Duodenal mucosa (tissue), 2 donors: ENCODE measurements at regions not wholly inside any gene's neighbourhood (a gene's known extent, or its start where the extent isn't known, plus 50 kb on each side); places are given as distances from the start of the nearest gene placed in this dataset.

ENCODE experiments used
- H3K27ac ChIP-seq: one replicate; pipeline ENCODE4 v1.7.0; 2013; ENCODE audit warnings: low read depth, low read length
- H3K27me3 ChIP-seq, 2 donors: one replicate each; pipeline ENCODE4 v1.7.0; 2013; ENCODE audit warnings: low read length in 2 of 2, control low read depth in 1 of 2; ENCODE audit not compliant: insufficient read depth in 2 of 2, control insufficient read depth in 1 of 2
- H3K36me3 ChIP-seq, 2 donors: one replicate each; pipeline ENCODE4 v1.7.0; 2013; ENCODE audit warnings: low read length in 2 of 2, control low read depth in 1 of 2; ENCODE audit not compliant: insufficient read depth in 2 of 2, control insufficient read depth in 1 of 2
- H3K4me1 ChIP-seq, 2 donors: one replicate each; pipeline ENCODE4 v1.7.0; 2013; ENCODE audit warnings: low read length in 2 of 2, control low read depth in 1 of 2; ENCODE audit not compliant: insufficient read depth in 2 of 2, control insufficient read depth in 1 of 2
- H3K4me3 ChIP-seq, 2 donors: one replicate each; pipeline ENCODE4 v1.7.0; 2013; ENCODE audit warnings: low read length in 2 of 2, low read depth in 1 of 2
- H3K9ac ChIP-seq, 2 donors: one replicate each; pipeline ENCODE4 v1.7.0; 2013; ENCODE audit warnings: low read length in 2 of 2, low read depth in 1 of 2
- H3K9me3 ChIP-seq, 2 donors: one replicate each; pipeline ENCODE4 v1.7.0; 2013; ENCODE audit warnings: low read length in 2 of 2, control low read depth in 1 of 2; ENCODE audit not compliant: control insufficient read depth in 1 of 2

DNA sequence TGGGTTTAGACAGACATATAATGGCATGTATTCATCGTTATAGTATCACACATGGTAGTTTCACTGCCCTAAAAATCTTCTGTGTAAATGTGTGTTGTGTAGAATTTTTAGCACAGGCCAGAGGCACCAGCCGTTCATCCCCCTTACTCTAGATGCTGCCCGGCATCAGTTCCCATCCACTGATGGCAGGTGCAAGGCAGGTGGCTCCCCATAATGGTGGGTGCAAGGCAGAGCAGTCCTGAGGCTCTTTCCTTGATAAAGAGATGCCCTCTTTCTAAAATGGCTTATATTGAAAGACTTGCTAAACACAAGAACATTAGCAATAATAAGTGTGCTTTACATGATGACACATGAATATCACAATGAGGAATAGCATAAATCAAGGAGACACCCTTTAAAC, 508.5 kb downstream of the EPHA4 start:
- no peaks in the 10 kb centered on the region for H3K4me1 ChIP-seq
- no peak overlapping the region for H3K27ac ChIP-seq
- no peak overlapping the region for H3K9ac ChIP-seq
- H3K9me3 ChIP-seq: no peaks in the 10 kb centered on the region
- no peaks in the 10 kb centered on the region for H3K27me3 ChIP-seq
- H3K4me3 ChIP-seq: no peak overlapping the region
- no peaks in the 10 kb centered on the region for H3K36me3 ChIP-seq

DNA sequence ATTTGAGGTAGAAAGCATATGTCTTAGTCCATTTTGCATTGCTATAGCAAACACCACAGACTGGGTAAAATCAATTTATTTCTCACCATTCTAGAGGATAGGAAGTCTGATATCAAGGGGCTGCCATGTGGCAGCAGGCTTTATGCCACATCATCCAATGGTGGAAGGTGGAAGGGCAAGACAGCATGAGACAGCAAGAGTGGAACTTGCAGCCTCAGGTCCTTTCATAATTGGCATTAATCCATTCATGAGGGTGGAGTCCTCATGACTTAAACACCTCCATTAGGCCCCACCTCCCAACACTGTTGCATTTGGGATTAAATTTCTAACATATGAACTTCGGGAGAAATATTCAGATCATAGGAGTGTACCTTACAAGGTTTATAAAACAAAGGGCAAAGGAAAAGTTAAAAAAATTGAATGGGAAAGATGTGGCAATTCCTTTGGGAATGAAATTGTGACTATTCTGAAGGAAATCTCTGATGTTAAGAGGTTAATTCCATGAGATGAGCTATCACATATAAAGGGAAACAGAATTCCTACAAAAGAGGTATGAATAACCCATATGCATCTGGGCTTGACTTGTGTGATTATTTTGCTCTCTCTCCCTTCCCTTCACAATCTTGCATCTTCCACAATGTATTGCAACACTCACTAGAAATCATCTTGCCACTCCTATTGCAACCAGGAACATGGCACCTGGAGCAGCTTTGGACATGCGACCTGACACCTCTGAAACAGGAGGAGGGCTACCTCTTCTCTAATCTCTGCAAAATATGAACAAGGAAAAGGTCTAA, 507.8 kb downstream of the EPHA4 start:
- H3K36me3 ChIP-seq: no peaks in the 10 kb centered on the region
- no peak overlapping the region for H3K9ac ChIP-seq
- H3K27me3 ChIP-seq: no peaks in the 10 kb centered on the region
- H3K9me3 ChIP-seq: no peaks in the 10 kb centered on the region
- H3K27ac ChIP-seq: no peak overlapping the region
- H3K4me3 ChIP-seq: no peak overlapping the region
- no peaks in the 10 kb centered on the region for H3K4me1 ChIP-seq

DNA sequence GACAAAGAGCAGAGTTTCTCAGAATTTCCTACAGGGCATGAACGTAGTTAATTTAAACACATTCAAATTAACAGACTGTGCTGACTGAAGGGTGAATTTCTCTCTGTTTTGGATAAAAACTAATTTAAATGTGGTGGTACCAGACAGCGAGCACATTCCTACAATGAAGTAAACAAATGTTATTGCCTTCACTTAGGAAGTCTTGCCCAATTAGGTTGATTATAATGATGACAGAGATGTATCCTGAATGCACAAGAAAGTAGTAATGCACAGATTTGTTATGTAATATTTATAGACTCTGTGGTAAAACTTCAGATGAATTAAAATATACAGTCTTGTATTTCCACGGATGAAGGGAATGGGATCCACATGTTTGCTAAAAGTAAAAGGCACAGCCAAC, 507.2 kb downstream of the EPHA4 start:
- no peaks in the 10 kb centered on the region for H3K36me3 ChIP-seq
- H3K9ac ChIP-seq: no peak overlapping the region
- no peak overlapping the region for H3K27ac ChIP-seq
- H3K9me3 ChIP-seq: no peaks in the 10 kb centered on the region
- no peaks in the 10 kb centered on the region for H3K27me3 ChIP-seq
- H3K4me1 ChIP-seq: no peaks in the 10 kb centered on the region
- no peak overlapping the region for H3K4me3 ChIP-seq

DNA sequence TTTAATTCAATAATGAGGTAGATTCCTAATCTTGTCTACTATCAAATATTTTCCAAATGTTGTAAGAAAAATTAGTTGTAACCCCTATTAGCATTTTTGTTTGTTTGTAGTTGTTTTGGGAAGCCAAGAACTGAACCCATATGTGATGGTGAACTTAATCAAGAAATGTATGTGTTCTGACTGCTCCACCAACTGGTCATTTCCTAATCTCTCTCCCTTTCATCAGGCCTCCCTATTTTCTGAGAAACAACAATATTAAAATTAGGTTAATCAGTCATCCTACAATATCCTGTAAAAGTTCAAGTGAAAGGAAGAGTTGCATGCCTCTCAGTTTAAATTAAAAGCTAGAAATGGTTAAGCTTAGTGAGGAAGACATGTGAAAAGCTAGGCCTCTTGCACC, 504.0 kb downstream of the EPHA4 start:
- Histone ChIP-seq H3K4me1 (no peaks in the 10 kb centered on the region), H3K9me3 (no peaks in the 10 kb centered on the region), H3K9ac (no peak overlapping the region), H3K4me3 (no peak overlapping the region), H3K27ac (no peak overlapping the region), H3K27me3 (no peaks in the 10 kb centered on the region), H3K36me3 (no peaks in the 10 kb centered on the region)

DNA sequence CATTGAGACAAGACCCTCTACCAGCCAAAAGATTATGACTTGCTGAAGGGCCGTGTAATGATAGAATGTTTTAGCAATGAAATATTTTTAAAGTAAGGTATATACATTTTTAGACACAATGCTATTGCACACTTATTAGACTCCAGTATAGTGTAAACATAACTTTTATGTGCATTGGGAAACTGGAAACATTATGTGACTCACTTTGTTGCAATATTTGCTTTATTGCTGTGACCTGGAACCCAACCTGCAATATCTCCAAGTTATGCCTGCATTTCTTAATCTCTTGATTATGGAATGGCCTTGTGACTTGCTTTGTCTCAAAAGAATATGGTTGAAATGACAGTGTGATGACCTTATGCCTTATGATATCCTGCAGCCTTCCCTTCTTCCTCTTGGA, 502.0 kb downstream of the EPHA4 start:
- no peak overlapping the region for H3K4me3 ChIP-seq
- no peaks in the 10 kb centered on the region for H3K9me3 ChIP-seq
- no peak overlapping the region for H3K27ac ChIP-seq
- H3K9ac ChIP-seq: no peak overlapping the region
- no peaks in the 10 kb centered on the region for H3K27me3 ChIP-seq
- H3K4me1 ChIP-seq: no peaks in the 10 kb centered on the region
- no peaks in the 10 kb centered on the region for H3K36me3 ChIP-seq

DNA sequence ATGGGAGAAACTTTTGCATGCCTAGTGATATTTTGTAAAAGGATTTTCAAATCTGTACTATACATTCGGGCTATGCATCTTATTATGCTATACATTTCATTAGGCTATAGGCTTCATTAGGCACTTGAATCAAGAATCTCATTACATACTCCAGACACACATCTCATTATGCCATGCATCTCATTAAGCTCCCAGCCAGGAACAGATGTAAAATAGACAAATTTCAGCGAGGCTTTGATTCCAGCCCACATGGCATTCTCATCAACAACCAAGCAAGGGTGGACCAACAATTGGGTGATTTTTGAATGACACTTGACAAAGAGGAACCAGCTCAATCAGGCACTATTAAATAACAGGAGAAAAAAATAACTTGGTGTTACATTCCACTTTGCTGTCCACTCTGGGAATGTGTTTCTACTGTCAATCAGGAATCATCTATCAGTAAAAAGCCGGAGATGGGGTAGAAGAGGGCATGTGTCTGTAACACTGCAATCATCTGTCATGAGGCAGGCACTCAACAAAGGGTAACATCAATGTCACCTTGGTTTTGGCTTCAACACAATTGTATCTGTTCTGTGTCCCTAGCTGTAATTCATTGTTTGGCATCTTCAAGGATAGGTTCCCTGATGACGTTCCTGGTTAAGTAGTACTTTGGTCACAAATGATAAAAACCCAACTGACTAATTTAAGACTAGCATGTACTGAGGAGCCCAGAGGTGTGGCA, 498.6 kb downstream of the EPHA4 start:
- H3K9me3 ChIP-seq: no peaks in the 10 kb centered on the region
- no peaks in the 10 kb centered on the region for H3K27me3 ChIP-seq
- no peak overlapping the region for H3K9ac ChIP-seq
- H3K4me1 ChIP-seq: no peaks in the 10 kb centered on the region
- H3K4me3 ChIP-seq: no peak overlapping the region
- H3K27ac ChIP-seq: no peak overlapping the region
- no peaks in the 10 kb centered on the region for H3K36me3 ChIP-seq

DNA sequence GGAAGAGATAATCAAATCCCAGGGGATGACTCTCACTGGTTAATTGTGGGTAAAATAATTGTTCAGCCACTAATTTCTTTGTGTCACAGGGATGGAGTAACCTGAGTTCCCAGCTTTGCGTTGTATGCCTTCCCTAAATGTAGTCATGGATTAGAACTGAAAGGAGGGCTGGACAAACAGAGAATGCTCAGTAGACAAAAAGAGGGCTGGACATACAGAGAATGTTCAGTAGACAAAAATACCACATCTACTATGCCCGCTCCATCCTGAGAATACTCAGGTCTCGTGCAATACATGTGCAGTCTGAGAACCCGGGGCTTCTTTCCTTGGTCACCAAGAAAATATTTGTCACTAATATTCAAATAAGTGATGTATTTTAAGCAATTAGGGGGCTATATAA, 497.9 kb downstream of the EPHA4 start:
- H3K27ac ChIP-seq: no peak overlapping the region
- no peaks in the 10 kb centered on the region for H3K4me1 ChIP-seq
- no peaks in the 10 kb centered on the region for H3K36me3 ChIP-seq

DNA sequence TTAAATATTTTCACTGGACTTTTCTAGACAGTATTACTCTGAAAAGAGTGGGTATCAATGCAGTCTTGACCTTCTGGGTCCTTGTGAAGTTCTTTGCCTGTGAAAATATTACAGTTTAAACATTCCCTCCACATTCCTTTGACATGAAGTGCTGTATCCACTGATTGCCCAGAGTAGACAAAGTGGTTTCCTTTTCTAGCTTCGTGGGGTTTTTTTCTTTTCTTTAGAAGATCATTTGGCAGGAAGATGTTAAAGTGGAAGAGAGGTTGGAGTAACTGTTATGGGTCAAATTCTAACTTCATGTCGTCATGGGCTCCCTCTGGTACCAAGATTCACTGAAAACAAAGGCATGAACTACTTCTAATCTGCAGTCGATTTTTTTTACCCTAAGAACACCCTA, 496.9 kb downstream of the EPHA4 start:
- Histone ChIP-seq H3K9ac (no peak overlapping the region), H3K27me3 (no peaks in the 10 kb centered on the region), H3K36me3 (no peaks in the 10 kb centered on the region), H3K4me1 (no peaks in the 10 kb centered on the region), H3K9me3 (no peaks in the 10 kb centered on the region), H3K4me3 (no peak overlapping the region), H3K27ac (no peak overlapping the region)

More for the DNA sequence above, 497.9 kb downstream of the EPHA4 start:
- Histone ChIP-seq H3K9ac (no peak overlapping the region), H3K4me3 (no peak overlapping the region), H3K9me3 (no peaks in the 10 kb centered on the region), H3K27me3 (no peaks in the 10 kb centered on the region)

DNA sequence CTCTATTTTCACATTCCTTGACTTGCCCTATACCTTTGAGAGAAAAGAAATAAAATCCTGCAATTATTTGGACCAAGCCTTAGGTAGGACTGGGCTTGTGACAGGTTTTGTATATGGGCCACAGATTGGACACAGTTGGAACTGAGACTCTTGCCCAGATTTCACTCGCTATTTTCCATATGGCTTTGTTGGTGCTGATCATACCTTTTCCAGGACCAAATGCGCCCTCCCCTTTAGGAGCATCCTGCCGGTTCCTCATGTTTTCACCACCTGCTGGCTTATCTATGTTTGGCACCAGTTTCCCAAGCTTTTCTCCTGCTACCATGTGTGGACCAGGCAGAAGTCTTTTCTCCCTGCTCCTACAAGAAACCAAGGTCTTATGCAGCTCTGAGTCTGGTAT, 494.9 kb downstream of the EPHA4 start:
- H3K36me3 ChIP-seq: no peaks in the 10 kb centered on the region
- H3K9ac ChIP-seq: no peak overlapping the region
- no peaks in the 10 kb centered on the region for H3K4me1 ChIP-seq
- H3K4me3 ChIP-seq: no peak overlapping the region
- H3K27ac ChIP-seq: no peak overlapping the region
- H3K27me3 ChIP-seq: no peaks in the 10 kb centered on the region
- no peaks in the 10 kb centered on the region for H3K9me3 ChIP-seq

DNA sequence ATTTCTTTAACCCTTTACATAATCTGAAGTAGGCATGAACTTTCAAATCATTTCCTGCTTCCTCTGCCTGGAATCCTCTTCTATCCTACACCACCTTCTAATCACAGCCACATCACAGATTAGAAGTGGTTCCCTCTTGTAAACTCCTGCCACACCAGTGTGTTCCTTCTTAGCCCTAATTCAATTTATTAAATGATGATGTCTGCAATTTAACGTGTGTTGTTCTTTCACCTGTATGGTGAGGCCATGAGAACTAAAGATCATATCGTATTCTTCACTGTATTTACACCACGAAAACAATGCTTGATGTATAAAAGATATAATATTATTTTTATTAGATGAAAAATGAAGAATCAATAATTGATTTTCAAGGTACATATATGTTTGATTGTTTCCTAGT, 494.3 kb downstream of the EPHA4 start:
- Histone ChIP-seq H3K36me3 (no peaks in the 10 kb centered on the region), H3K27ac (no peak overlapping the region), H3K27me3 (no peaks in the 10 kb centered on the region), H3K4me3 (no peak overlapping the region), H3K9me3 (no peaks in the 10 kb centered on the region), H3K9ac (no peak overlapping the region), H3K4me1 (no peaks in the 10 kb centered on the region)
